AG04450 (cell line): ENCODE measurements at regions not wholly inside any gene's neighbourhood (a gene's known extent, or its start where the extent isn't known, plus 50 kb on each side); places are given as distances from the start of the nearest gene placed in this dataset.

Source experiments
- CTCF ChIA-PET: fragments of 300-600, 350-600 bp; formaldehyde crosslinking; extraction: SDS; loops from one replicate; lab custom pipeline; 2022; ENCODE audit warnings: antibody characterized with exemption, inconsistent platforms; lab: Charles Lee
- POLR2A ChIA-PET: fragments of 350-600 bp; formaldehyde crosslinking; extraction: SDS; loops from one replicate; lab custom pipeline; 2021; ENCODE audit warnings: antibody characterized with exemption, inconsistent platforms; lab: Yijun Ruan, JAX
- DNase-seq: peaks from one replicate; pipeline ENCODE4 v3.0.0-alpha.2; 2011; ENCODE audit warnings: low read depth, low spot score
- H3K27ac ChIP-seq: one replicate; pipeline ENCODE4 v1.5.1; 2012; ENCODE audit warnings: low read depth, low read length, control low read depth
- H3K27me3 ChIP-seq: one replicate; pipeline ENCODE4 v1.6.0; 2012; ENCODE audit warnings: low read length; ENCODE audit not compliant: control insufficient read depth, insufficient read depth
- H3K4me3 ChIP-seq: 2 replicates; pipeline ENCODE4 v1.5.1; 2011; ENCODE audit warnings: mild to moderate bottlenecking, low read depth, low read length, control low read depth
- H3K9me3 ChIP-seq: 2 replicates; pipeline ENCODE4 v1.5.1; 2012; ENCODE audit warnings: low read length; ENCODE audit not compliant: control insufficient read depth, insufficient read depth
- TF ChIP-seq, protein P1 (sequence below): IDR thresholded peaks from 2 replicates; pipeline ENCODE4 v1.5.1; 2011; ENCODE audit warnings: low read depth, low read length, control low read depth, inconsistent platforms

- ChIA-PET POLR2A (no interaction called here), CTCF (no interaction called here)
- no peak overlapping the region for H3K4me3 ChIP-seq
- H3K27me3 ChIP-seq: no peaks in the 10 kb centered on the region
- TF ChIP-seq, protein P1, sequence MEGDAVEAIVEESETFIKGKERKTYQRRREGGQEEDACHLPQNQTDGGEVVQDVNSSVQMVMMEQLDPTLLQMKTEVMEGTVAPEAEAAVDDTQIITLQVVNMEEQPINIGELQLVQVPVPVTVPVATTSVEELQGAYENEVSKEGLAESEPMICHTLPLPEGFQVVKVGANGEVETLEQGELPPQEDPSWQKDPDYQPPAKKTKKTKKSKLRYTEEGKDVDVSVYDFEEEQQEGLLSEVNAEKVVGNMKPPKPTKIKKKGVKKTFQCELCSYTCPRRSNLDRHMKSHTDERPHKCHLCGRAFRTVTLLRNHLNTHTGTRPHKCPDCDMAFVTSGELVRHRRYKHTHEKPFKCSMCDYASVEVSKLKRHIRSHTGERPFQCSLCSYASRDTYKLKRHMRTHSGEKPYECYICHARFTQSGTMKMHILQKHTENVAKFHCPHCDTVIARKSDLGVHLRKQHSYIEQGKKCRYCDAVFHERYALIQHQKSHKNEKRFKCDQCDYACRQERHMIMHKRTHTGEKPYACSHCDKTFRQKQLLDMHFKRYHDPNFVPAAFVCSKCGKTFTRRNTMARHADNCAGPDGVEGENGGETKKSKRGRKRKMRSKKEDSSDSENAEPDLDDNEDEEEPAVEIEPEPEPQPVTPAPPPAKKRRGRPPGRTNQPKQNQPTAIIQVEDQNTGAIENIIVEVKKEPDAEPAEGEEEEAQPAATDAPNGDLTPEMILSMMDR: no peak
- no peak for DNase-seq
- no peaks in the 10 kb centered on the region for H3K9me3 ChIP-seq
- no peak overlapping the region for H3K27ac ChIP-seq
Measured at GRCh38 chr5:159826351-159827214, 89.7 kb upstream of the ADRA1B start.

- Histone ChIP-seq H3K27me3 (no peaks in the 10 kb centered on the region), H3K9me3 (no peaks in the 10 kb centered on the region), H3K27ac (no peak overlapping the region), H3K4me3 (no peak overlapping the region)
- POLR2A ChIA-PET: interaction anchor here (0.6 kb wide), 1 partner anchor 78 kb away, joined by 3 read pairs; no protein-coding TSS in a partner anchor
- TF ChIP-seq, protein P1: no peak
- CTCF ChIA-PET: no interaction called here
- no peak for DNase-seq
Measured at GRCh38 chr5:159827861-159828260, 88.4 kb upstream of the ADRA1B start.

DNA sequence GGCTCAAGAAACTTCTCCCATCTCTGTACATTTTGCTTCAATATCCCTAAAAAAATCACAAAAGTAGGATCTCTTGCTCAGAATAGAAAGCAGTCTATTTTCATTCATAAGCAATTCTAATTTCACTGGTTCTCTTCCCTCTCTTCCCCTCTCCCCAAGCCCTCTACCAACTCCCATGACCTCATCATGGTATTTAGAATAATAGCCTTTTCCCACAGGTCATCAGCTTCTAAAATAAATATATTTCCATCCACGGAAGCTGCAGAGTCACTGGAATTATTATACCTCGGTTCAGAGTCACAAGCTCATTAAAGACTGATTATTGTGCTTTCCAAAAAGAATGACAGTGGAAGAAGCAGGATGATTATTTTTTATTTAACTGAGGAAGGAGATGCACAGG lies 84.2 kb upstream of the ADRA1B start:
- POLR2A ChIA-PET: no interaction called here
- TF ChIP-seq, protein P1: no peak
- H3K27ac ChIP-seq: no peak overlapping the region
- CTCF ChIA-PET: no interaction called here
- no peak for DNase-seq
- H3K9me3 ChIP-seq: no peaks in the 10 kb centered on the region
- H3K27me3 ChIP-seq: no peaks in the 10 kb centered on the region
- no peak overlapping the region for H3K4me3 ChIP-seq

- CTCF ChIA-PET: no interaction called here
- no peak overlapping the region for H3K4me3 ChIP-seq
- no peaks in the 10 kb centered on the region for H3K27me3 ChIP-seq
- no peaks in the 10 kb centered on the region for H3K9me3 ChIP-seq
- POLR2A ChIA-PET: no interaction called here
- TF ChIP-seq, protein P1: no peak
- H3K27ac ChIP-seq: no peak overlapping the region
- DNase-seq: no peak
Measured at GRCh38 chr5:159833088-159833487, 83.2 kb upstream of the ADRA1B start.

DNA sequence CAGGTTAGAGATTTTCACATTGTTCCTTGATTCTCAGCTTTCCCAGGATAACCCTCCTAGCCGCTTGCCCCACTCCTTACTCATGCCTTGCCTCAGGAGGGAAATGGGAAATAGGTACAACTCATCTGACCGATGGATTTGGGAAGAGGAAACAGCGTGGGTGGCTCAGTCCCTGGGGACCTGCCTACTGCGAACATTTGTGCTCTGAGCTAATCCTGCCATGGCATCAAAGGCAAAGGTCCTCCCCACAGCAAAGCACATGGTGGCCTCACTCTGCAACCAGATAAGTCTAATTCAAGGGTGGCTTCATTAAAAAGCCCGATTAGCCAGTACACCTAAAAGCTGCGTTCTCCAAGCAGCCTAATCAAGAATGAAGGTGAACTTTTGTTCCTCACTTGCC lies 82.4 kb upstream of the ADRA1B start:
- H3K9me3 ChIP-seq: no peaks in the 10 kb centered on the region
- no peak overlapping the region for H3K27ac ChIP-seq
- TF ChIP-seq, protein P1: no peak
- no peak for DNase-seq
- ChIA-PET POLR2A (no interaction called here), CTCF (no interaction called here)
- H3K27me3 ChIP-seq: no peaks in the 10 kb centered on the region
- no peak overlapping the region for H3K4me3 ChIP-seq
